CD8-positive, alpha-beta memory T cell (primary cell): ENCODE measurements at regions not wholly inside any gene's neighbourhood (a gene's known extent, or its start where the extent isn't known, plus 50 kb on each side); places are given as distances from the start of the nearest gene placed in this dataset.

Experiments
- CTCF ChIA-PET: fragments of 350-600 bp; sonication (Branson Sonifier 250); formaldehyde crosslinking; loops from one replicate; lab custom pipeline; 2021; ENCODE audit warnings: antibody characterized with exemption; lab: Charles Lee
- POLR2A ChIA-PET: fragments of 350-600 bp; sonication (Branson Sonifier 250); formaldehyde crosslinking; loops from one replicate; lab custom pipeline; 2021; ENCODE audit warnings: antibody characterized with exemption; lab: Charles Lee
- DNase-seq, 5 donors: peaks; one replicate each; pipeline versions ENCODE4 v3.0.0 to v3.0.0-alpha.2; 2020 to 2022; ENCODE audit warnings: mixed read lengths in 1 of 5
- H3K27ac ChIP-seq: one replicate; pipeline ENCODE4 v1.7.0; 2013; ENCODE audit warnings: low read depth, mild to moderate bottlenecking, low read length, moderate library complexity
- H3K27me3 ChIP-seq: 2 replicates; pipeline ENCODE4 v1.7.0; 2013; ENCODE audit warnings: low read length, mild to moderate bottlenecking; ENCODE audit not compliant: insufficient read depth, poor library complexity, severe bottlenecking
- H3K36me3 ChIP-seq: 2 replicates; pipeline ENCODE4 v1.7.0; 2013; ENCODE audit warnings: mild to moderate bottlenecking, low read length, moderate library complexity; ENCODE audit not compliant: insufficient read depth
- H3K4me1 ChIP-seq: 2 replicates; pipeline ENCODE4 v1.7.0; 2013; ENCODE audit warnings: mild to moderate bottlenecking, low read length, moderate library complexity; ENCODE audit not compliant: insufficient read depth
- H3K4me3 ChIP-seq: 2 replicates; pipeline ENCODE4 v1.7.0; 2013; ENCODE audit warnings: mild to moderate bottlenecking, low read length
- H3K9me3 ChIP-seq: 2 replicates; pipeline ENCODE4 v1.7.0; 2013; ENCODE audit warnings: mild to moderate bottlenecking, low read length
- H3K27ac Mint-ChIP-seq, 8 donors: one replicate each; pipeline ENCODE4 v1.8.0; 2020 to 2021; ENCODE audit warnings: mixed read lengths in 8 of 8, mild to moderate bottlenecking in 6 of 8, inconsistent platforms in 3 of 8, moderate library complexity in 3 of 8
- H3K27me3 Mint-ChIP-seq, 2 donors: one replicate each; pipeline ENCODE4 v1.8.0; 2020 to 2021; ENCODE audit warnings: mixed read lengths in 2 of 2, mild to moderate bottlenecking in 1 of 2, moderate library complexity in 1 of 2
- H3K36me3 Mint-ChIP-seq, 3 donors: one replicate each; pipeline ENCODE4 v1.8.0; 2020 to 2021; ENCODE audit warnings: mixed read lengths in 3 of 3, inconsistent platforms in 1 of 3, mild to moderate bottlenecking in 1 of 3
- H3K4me1 Mint-ChIP-seq, 3 donors: one replicate each; pipeline ENCODE4 v1.8.0; 2020 to 2021; ENCODE audit warnings: mixed read lengths in 3 of 3, inconsistent platforms in 1 of 3, mild to moderate bottlenecking in 1 of 3
- H3K4me3 Mint-ChIP-seq, 7 donors: one replicate each; pipeline ENCODE4 v1.8.0; 2020 to 2021; ENCODE audit warnings: mixed read lengths in 7 of 7, mild to moderate bottlenecking in 6 of 7, moderate library complexity in 4 of 7, inconsistent platforms in 2 of 7
- H3K9me3 Mint-ChIP-seq, 5 donors: one replicate each; pipeline ENCODE4 v1.8.0; 2020 to 2022; ENCODE audit warnings: mixed read lengths in 5 of 5, mild to moderate bottlenecking in 3 of 5, moderate library complexity in 2 of 5, inconsistent platforms in 1 of 5

DNA sequence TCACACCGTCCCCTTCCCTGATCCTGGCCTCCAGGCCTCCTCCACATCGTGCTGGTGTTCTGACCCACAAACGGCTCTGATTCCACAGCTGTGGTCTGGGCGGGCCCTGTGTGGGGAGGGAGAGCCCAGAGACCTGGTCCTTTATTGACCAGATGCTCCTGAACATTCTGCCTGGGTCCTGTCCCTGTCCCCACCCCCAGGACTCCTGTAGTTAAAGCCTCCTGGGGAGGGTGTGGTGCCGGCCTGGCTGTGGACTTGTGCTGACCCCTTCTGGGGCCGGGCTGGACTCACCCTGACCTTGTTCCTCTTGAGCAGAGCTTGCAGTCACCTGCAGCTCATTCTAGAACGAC lies 128.7 kb downstream of the CTTN start:
- Histone ChIP-seq H3K36me3 (no peaks in the 10 kb centered on the region), H3K27me3 (no peaks in the 10 kb centered on the region)

DNA sequence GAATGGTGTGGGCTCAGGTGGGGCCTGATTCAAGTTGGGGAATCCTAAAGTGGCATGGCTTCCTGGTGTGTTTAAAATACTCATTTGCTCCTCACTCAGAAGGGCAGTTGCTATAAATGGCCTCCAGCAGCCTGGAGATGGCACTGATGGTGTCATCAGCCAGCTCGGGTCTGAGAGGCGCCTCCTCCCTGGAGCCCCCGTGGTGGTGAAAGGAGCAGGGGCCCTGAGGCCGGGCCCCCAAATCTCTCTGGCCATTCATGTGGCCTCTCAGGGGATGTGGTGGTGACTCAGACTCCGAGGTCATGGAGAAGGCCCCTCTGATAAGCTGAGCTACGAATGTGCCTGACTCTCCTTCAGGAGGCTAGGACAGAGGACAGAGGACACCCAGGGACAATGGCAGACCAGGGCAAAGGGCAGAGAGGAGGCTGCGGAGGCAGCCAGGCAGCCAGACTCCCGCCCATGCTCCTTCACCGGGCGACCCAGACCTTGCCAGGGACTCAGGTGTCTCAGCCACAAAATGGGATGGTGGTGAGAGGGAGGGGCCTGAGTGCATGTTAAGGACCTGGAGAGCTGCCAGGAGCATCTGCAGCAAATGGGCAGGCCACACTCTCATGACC lies 129.2 kb downstream of the CTTN start:
- Histone ChIP-seq H3K36me3 (no peaks in the 10 kb centered on the region), H3K4me3 (no peak overlapping the region), H3K27ac (no peak overlapping the region), H3K4me1 (no peaks in the 10 kb centered on the region), H3K9me3 (no peaks in the 10 kb centered on the region), H3K27me3 (no peaks in the 10 kb centered on the region)
- Mint-ChIP-seq H3K36me3 (no peaks in the 10 kb centered on the region), H3K9me3 (peaks cover 0 to 3% (median 0%) of the 10 kb centered on the region in 5 donors), H3K4me1 (no peaks in the 10 kb centered on the region), H3K27me3 (peaks cover 3 to 15% of the 10 kb centered on the region in 2 donors), H3K27ac (no peak overlapping the region), H3K4me3 (no peak overlapping the region)
- POLR2A ChIA-PET: no interaction called here
- CTCF ChIA-PET: no interaction called here
- DNase-seq: no peak

More for the DNA sequence above, 128.7 kb downstream of the CTTN start:
- H3K36me3 Mint-ChIP-seq: no peaks in the 10 kb centered on the region
- ChIA-PET POLR2A (no interaction called here), CTCF (no interaction called here)
- no peak overlapping the region for H3K27ac Mint-ChIP-seq
- H3K4me1 ChIP-seq: no peaks in the 10 kb centered on the region
- no peaks in the 10 kb centered on the region for H3K9me3 ChIP-seq
- peaks cover 8 to 20% of the 10 kb centered on the region in 2 donors for H3K27me3 Mint-ChIP-seq
- no peak overlapping the region for H3K27ac ChIP-seq
- no peak for DNase-seq
- H3K9me3 Mint-ChIP-seq: peaks cover 0 to 3% (median 0%) of the 10 kb centered on the region in 5 donors
- no peaks in the 10 kb centered on the region for H3K4me1 Mint-ChIP-seq
- H3K4me3 Mint-ChIP-seq: no peak overlapping the region
- H3K4me3 ChIP-seq: no peak overlapping the region

- CTCF ChIA-PET: no interaction called here
- DNase-seq: no peak
- Histone ChIP-seq H3K9me3 (no peaks in the 10 kb centered on the region), H3K4me3 (no peak overlapping the region), H3K27me3 (no peaks in the 10 kb centered on the region), H3K27ac (no peak overlapping the region), H3K36me3 (no peaks in the 10 kb centered on the region), H3K4me1 (no peaks in the 10 kb centered on the region)
- Mint-ChIP-seq H3K36me3 (no peaks in the 10 kb centered on the region), H3K27me3 (peaks cover 3 to 13% of the 10 kb centered on the region in 2 donors), H3K4me1 (no peaks in the 10 kb centered on the region), H3K4me3 (no peak overlapping the region), H3K9me3 (peaks cover 0 to 3% (median 0%) of the 10 kb centered on the region in 5 donors), H3K27ac (no peak overlapping the region)
- POLR2A ChIA-PET: no interaction called here
These were observed 129.9 kb downstream of the CTTN start for GRCh38 chr11:70528046-70528793.

- ChIA-PET POLR2A (no interaction called here), CTCF (no interaction called here)
- no peaks in the 10 kb centered on the region for H3K4me1 Mint-ChIP-seq
- no peak for DNase-seq
- Histone ChIP-seq H3K9me3 (no peaks in the 10 kb centered on the region), H3K36me3 (no peaks in the 10 kb centered on the region), H3K4me1 (no peaks in the 10 kb centered on the region), H3K27ac (no peak overlapping the region), H3K4me3 (no peak overlapping the region), H3K27me3 (no peaks in the 10 kb centered on the region)
- no peak overlapping the region for H3K4me3 Mint-ChIP-seq
- H3K27me3 Mint-ChIP-seq: peaks cover 3 to 10% of the 10 kb centered on the region in 2 donors
- no peak overlapping the region for H3K27ac Mint-ChIP-seq
- no peaks in the 10 kb centered on the region for H3K36me3 Mint-ChIP-seq
- H3K9me3 Mint-ChIP-seq: peaks cover 0 to 3% (median 0%) of the 10 kb centered on the region in 5 donors
These were observed 130.7 kb downstream of the CTTN start for GRCh38 chr11:70528794-70529580.

DNA sequence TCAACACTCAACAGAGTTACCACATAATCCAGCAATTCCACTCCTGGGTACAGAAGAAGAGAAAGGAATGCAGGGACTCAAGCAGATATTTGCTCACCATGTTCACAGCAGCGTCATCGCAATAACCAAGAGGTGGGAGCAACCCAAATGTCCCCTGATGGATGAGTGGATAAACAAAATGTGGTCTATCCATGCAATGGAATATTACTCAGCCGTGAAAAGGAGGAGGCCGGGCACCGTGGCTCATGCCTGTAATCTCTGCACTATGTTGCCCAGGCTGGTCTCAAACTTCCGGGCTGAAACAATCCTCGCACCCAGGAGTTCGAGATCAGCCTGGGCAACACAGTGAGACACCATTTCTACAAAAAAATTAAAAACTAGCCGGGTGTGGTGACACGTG lies 131.7 kb downstream of the CTTN start:
- no peaks in the 10 kb centered on the region for H3K27me3 ChIP-seq
- H3K27ac Mint-ChIP-seq: no peak overlapping the region
- H3K4me3 Mint-ChIP-seq: no peak overlapping the region
- H3K4me1 ChIP-seq: no peaks in the 10 kb centered on the region
- no peaks in the 10 kb centered on the region for H3K4me1 Mint-ChIP-seq
- CTCF ChIA-PET: no interaction called here
- no peaks in the 10 kb centered on the region for H3K36me3 ChIP-seq
- H3K36me3 Mint-ChIP-seq: no peaks in the 10 kb centered on the region
- H3K9me3 Mint-ChIP-seq: peaks cover 0 to 4% (median 0%) of the 10 kb centered on the region in 5 donors
- no peak for DNase-seq
- POLR2A ChIA-PET: no interaction called here
- H3K4me3 ChIP-seq: no peak overlapping the region
- no peaks in the 10 kb centered on the region for H3K9me3 ChIP-seq
- no peak overlapping the region for H3K27ac ChIP-seq
- peaks cover 3% of the 10 kb centered on the region in 2 donors for H3K27me3 Mint-ChIP-seq

DNA sequence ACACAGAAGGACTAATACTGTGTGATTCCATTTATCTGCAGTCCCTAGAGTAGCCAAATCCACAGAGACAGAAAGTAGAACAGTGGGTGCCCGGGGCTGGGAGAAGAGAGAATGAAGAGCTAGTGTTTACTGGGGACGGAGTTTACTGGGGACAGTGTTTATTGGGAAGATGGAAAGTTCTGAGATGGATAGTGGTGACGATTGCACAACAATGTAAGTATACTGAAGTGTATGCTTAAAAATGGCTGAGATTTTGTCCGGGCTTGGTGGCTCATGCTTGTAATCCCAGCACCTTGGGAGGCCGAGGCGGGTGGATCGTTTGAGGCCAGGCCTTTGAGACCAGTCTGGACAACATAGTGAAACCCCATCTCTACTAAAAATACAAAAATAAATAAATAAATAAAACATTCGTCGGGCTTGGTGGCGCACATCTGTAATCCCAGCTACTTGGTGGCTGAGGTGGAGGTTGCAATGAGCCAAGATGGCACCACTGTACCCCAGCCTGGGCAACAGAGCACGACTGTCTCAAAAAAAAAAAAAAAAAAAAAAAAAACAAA lies 132.4 kb downstream of the CTTN start:
- no peaks in the 10 kb centered on the region for H3K9me3 ChIP-seq
- Mint-ChIP-seq H3K27ac (no peak overlapping the region), H3K36me3 (no peaks in the 10 kb centered on the region), H3K27me3 (peaks cover 3% of the 10 kb centered on the region in 2 donors), H3K4me3 (no peak overlapping the region), H3K9me3 (peaks cover 0 to 6% (median 0%) of the 10 kb centered on the region in 5 donors), H3K4me1 (no peaks in the 10 kb centered on the region)
- no peak for DNase-seq
- no peak overlapping the region for H3K4me3 ChIP-seq
- H3K27ac ChIP-seq: no peak overlapping the region
- H3K4me1 ChIP-seq: no peaks in the 10 kb centered on the region
- ChIA-PET POLR2A (no interaction called here), CTCF (no interaction called here)
- no peaks in the 10 kb centered on the region for H3K36me3 ChIP-seq
- H3K27me3 ChIP-seq: no peaks in the 10 kb centered on the region

- no peaks in the 10 kb centered on the region for H3K9me3 ChIP-seq
- no peaks in the 10 kb centered on the region for H3K36me3 ChIP-seq
- peaks cover 0 to 6% (median 0%) of the 10 kb centered on the region in 5 donors for H3K9me3 Mint-ChIP-seq
- H3K36me3 Mint-ChIP-seq: no peaks in the 10 kb centered on the region
- H3K27ac ChIP-seq: no peak overlapping the region
- H3K4me1 Mint-ChIP-seq: no peaks in the 10 kb centered on the region
- no peaks in the 10 kb centered on the region for H3K27me3 ChIP-seq
- no peak overlapping the region for H3K4me3 Mint-ChIP-seq
- peaks cover under 1 to 2% of the 10 kb centered on the region in 2 donors for H3K27me3 Mint-ChIP-seq
- no peak overlapping the region for H3K4me3 ChIP-seq
- no peak overlapping the region for H3K27ac Mint-ChIP-seq
- POLR2A ChIA-PET: no interaction called here
- no peaks in the 10 kb centered on the region for H3K4me1 ChIP-seq
- DNase-seq: no peak
- CTCF ChIA-PET: no interaction called here
These were observed 133.1 kb downstream of the CTTN start for GRCh38 chr11:70531281-70532065.
